SK-N-SH (cell line): ENCODE measurements at regions not wholly inside any gene's neighbourhood (a gene's known extent, or its start where the extent isn't known, plus 50 kb on each side); places are given as distances from the start of the nearest gene placed in this dataset.

Source experiments
- CTCF ChIA-PET: fragments of 300-600, 350-600 bp; formaldehyde crosslinking; extraction: SDS; loops from one replicate; lab custom pipeline; 2021; lab: Yijun Ruan, JAX
- POLR2A ChIA-PET: fragments of 350-600 bp; sonication (Branson Sonifier 250); formaldehyde crosslinking; extraction: SDS; loops from one replicate; lab custom pipeline; 2020; ENCODE audit warnings: antibody characterized with exemption, inconsistent platforms; lab: Yijun Ruan, JAX
- DNase-seq: peaks from one replicate; pipeline ENCODE4 v3.0.0; 2012
- H2AFZ ChIP-seq: fragments of 200-600 bp; sonication (generic); 2 replicates; pipeline ENCODE4 v1.8.1; 2016; ENCODE audit warnings: antibody characterized with exemption, mild to moderate bottlenecking, low read depth
- H3F3A ChIP-seq: fragments of 200-600 bp; sonication (generic); replicated peaks from 2 replicates; pipeline ENCODE3; 2016; ENCODE audit warnings: antibody characterized with exemption, mild to moderate bottlenecking; ENCODE audit not compliant: insufficient read depth
- H3K27ac ChIP-seq, 2 experiments: fragments of 200-500 bp in 1 of 2; fragments of 200-600 bp in 1 of 2; sonication (Bioruptor generic) in 1 of 2; sonication (generic), shearing (Covaris generic) in 1 of 2; 2 replicates each; pipeline versions ENCODE4 v1.5.1 to v1.6.1; 2014 to 2016; ENCODE audit warnings: low read depth in 2 of 2, inconsistent platforms in 1 of 2, low read length in 1 of 2, mild to moderate bottlenecking in 1 of 2, mixed read lengths in 1 of 2
- H3K27me3 ChIP-seq: fragments of 200-600 bp; sonication (generic), shearing (Covaris generic); 2 replicates; pipeline ENCODE4 v1.6.1; 2016; ENCODE audit warnings: mixed run types; ENCODE audit not compliant: insufficient read depth
- H3K36me3 ChIP-seq, 2 experiments: fragments of 200-500 bp in 1 of 2; fragments of 200-600 bp in 1 of 2; sonication (Bioruptor generic) in 1 of 2; sonication (generic) in 1 of 2; replicated peaks in 1 of 2; 2 replicates each; pipeline versions ENCODE3 to v1.5.1; 2014 to 2016; ENCODE audit warnings: low read length in 1 of 2, mild to moderate bottlenecking in 1 of 2; ENCODE audit not compliant: insufficient read depth in 2 of 2, control insufficient read depth in 1 of 2
- H3K4me1 ChIP-seq, 2 experiments: fragments of 200-500 bp in 1 of 2; fragments of 200-600 bp in 1 of 2; sonication (Bioruptor generic) in 1 of 2; sonication (generic), shearing (Covaris generic) in 1 of 2; 2 replicates each; pipeline versions ENCODE4 v1.5.1 to v1.6.1; 2014 to 2016; ENCODE audit warnings: low read depth in 1 of 2, low read length in 1 of 2, mixed run types in 1 of 2; ENCODE audit not compliant: insufficient read depth in 2 of 2, control insufficient read depth in 1 of 2
- H3K4me2 ChIP-seq: fragments of 200-600 bp; sonication (generic), shearing (Covaris generic); 2 replicates; pipeline ENCODE4 v1.6.1; 2017; ENCODE audit warnings: mixed run types
- H3K4me3 ChIP-seq, 2 experiments: fragments of 200-500 bp in 1 of 2; fragments of 200-600 bp in 1 of 2; sonication (Bioruptor generic) in 1 of 2; sonication (generic), shearing (Covaris generic) in 1 of 2; 2 replicates each; pipeline versions ENCODE4 v1.5.1 to v1.8.1; 2014 to 2016; ENCODE audit warnings: low read depth in 2 of 2, inconsistent platforms in 1 of 2, low read length in 1 of 2, mild to moderate bottlenecking in 1 of 2, mixed read lengths in 1 of 2, moderate library complexity in 1 of 2
- H3K79me2 ChIP-seq: fragments of 200-600 bp; sonication (generic); 2 replicates; pipeline ENCODE4 v1.8.1; 2017; ENCODE audit warnings: mild to moderate bottlenecking; ENCODE audit not compliant: insufficient read depth
- H3K9ac ChIP-seq: fragments of 200-600 bp; sonication (generic); 2 replicates; pipeline ENCODE4 v1.6.1; 2017; ENCODE audit warnings: mixed run types
- H3K9me2 ChIP-seq: fragments of 200-600 bp; sonication (generic); 2 replicates; pipeline ENCODE4 v1.6.1; 2017; ENCODE audit warnings: mixed run types
- H3K9me3 ChIP-seq: fragments of 200-600 bp; sonication (generic); 2 replicates; pipeline ENCODE4 v1.6.1; 2017; ENCODE audit warnings: mixed run types, mild to moderate bottlenecking, moderate library complexity
- H4K20me1 ChIP-seq: fragments of 200-600 bp; sonication (generic); 2 replicates; pipeline ENCODE4 v1.6.1; 2017; ENCODE audit warnings: mild to moderate bottlenecking, mixed run types; ENCODE audit not compliant: insufficient read depth
- ELF1 ChIP-seq: IDR thresholded peaks from 2 replicates; pipeline ENCODE4 v1.4.0; 2012
- FOSL2 ChIP-seq: IDR thresholded peaks from 2 replicates; pipeline ENCODE4 v1.4.0; 2012; ENCODE audit warnings: low read depth, mild to moderate bottlenecking, moderate library complexity, borderline replicate concordance
- FOXJ3 ChIP-seq: sonication (generic); formaldehyde crosslinking; IDR thresholded peaks from 2 replicates; pipeline ENCODE4 v1.5.1; 2020; ENCODE audit warnings: mild to moderate bottlenecking, missing genetic modification reagents
- GABPA ChIP-seq: IDR thresholded peaks from 2 replicates; pipeline ENCODE4 v1.4.0; 2012; ENCODE audit warnings: low read depth, mild to moderate bottlenecking
- GATA2 ChIP-seq: sonication (generic); formaldehyde crosslinking; IDR thresholded peaks from 2 replicates; pipeline ENCODE4 v1.5.0; 2020; ENCODE audit warnings: mild to moderate bottlenecking, missing genetic modification reagents
- MEF2A ChIP-seq: IDR thresholded peaks from 2 replicates; pipeline ENCODE4 v1.4.0; 2012; ENCODE audit warnings: low read depth, borderline replicate concordance
- NRF1 ChIP-seq: IDR thresholded peaks from 2 replicates; pipeline ENCODE4 v1.6.1; 2012; ENCODE audit warnings: low read depth, mild to moderate bottlenecking, low read length
- POLR2AphosphoS5 ChIP-seq: IDR thresholded peaks from 2 replicates; pipeline ENCODE4 v1.6.1; 2012; ENCODE audit warnings: low read depth, low read length
- RAD21 ChIP-seq: IDR thresholded peaks from 2 replicates; pipeline ENCODE4 v1.6.1; 2012; ENCODE audit warnings: mild to moderate bottlenecking, low read length
- RXRA ChIP-seq: IDR thresholded peaks from 2 replicates; pipeline ENCODE4 v1.4.0; 2012; ENCODE audit warnings: low read depth, mild to moderate bottlenecking, borderline replicate concordance
- TEAD4 ChIP-seq: IDR thresholded peaks from 2 replicates; pipeline ENCODE4 v1.4.0; 2012; ENCODE audit warnings: mild to moderate bottlenecking, borderline replicate concordance; ENCODE audit not compliant: insufficient read depth
- WGBS: methylation state at CpG from one replicate; pipeline ENCODE4 v1.1.6; 2017; ENCODE audit warnings: low lambda C conversion rate; 5-methylcytosine and 5-hydroxymethylcytosine counted together
- TF ChIP-seq, protein P1 (sequence below): IDR thresholded peaks from 2 replicates; pipeline ENCODE4; 2012
- TF ChIP-seq, protein P2 (sequence below): IDR thresholded peaks from 2 replicates; pipeline ENCODE4 v1.6.1; 2012; ENCODE audit warnings: mild to moderate bottlenecking, low read depth, low read length, moderate library complexity
- TF ChIP-seq, protein P3 (sequence below): fragments of 150-350 bp; IDR thresholded peaks from 2 replicates; pipeline ENCODE4 v1.6.1; 2016; ENCODE audit warnings: mild to moderate bottlenecking, low read depth, low read length

DNA sequence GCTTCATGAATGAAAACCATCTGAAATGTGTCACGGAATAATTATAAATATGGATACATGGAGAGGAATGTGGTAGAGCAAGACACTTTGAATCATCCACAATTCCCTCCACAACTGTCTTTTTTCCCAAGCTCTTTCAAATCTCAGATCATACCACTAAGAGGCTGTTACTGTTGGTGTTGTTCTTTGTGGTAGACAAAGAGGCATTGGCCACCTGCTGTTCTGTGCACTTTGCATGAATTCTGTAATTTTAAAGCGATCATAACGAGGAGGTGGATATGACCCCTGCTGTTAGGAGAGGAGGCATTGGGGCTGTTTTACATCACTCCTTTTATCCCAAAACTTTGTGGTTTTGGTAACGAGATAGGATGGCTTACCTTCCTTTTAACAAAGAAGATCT is 141.2 kb upstream of the KLF6 start:
- Histone ChIP-seq H3F3A (peaks cover 12% of the 10 kb centered on the region), H3K27ac (no peak overlapping the region), H3K4me1 (no peaks in the 10 kb centered on the region), H2AFZ (no peak overlapping the region), H3K79me2 (no peaks in the 10 kb centered on the region), H3K9ac (no peak overlapping the region), H3K4me3 (no peak overlapping the region), H3K4me2 (no peak overlapping the region)
- WGBS, result 94% methylated on average over 4 of the region's 4 CpGs
- TF ChIP-seq MEF2A, result no peak
- TF ChIP-seq GATA2 (CRISPR knock-in tag), result no peak
- TF ChIP-seq, protein P1, sequence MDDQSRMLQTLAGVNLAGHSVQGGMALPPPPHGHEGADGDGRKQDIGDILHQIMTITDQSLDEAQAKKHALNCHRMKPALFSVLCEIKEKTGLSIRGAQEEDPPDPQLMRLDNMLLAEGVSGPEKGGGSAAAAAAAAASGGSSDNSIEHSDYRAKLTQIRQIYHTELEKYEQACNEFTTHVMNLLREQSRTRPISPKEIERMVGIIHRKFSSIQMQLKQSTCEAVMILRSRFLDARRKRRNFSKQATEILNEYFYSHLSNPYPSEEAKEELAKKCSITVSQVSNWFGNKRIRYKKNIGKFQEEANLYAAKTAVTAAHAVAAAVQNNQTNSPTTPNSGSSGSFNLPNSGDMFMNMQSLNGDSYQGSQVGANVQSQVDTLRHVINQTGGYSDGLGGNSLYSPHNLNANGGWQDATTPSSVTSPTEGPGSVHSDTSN, result no peak
- TF ChIP-seq, protein P2, sequence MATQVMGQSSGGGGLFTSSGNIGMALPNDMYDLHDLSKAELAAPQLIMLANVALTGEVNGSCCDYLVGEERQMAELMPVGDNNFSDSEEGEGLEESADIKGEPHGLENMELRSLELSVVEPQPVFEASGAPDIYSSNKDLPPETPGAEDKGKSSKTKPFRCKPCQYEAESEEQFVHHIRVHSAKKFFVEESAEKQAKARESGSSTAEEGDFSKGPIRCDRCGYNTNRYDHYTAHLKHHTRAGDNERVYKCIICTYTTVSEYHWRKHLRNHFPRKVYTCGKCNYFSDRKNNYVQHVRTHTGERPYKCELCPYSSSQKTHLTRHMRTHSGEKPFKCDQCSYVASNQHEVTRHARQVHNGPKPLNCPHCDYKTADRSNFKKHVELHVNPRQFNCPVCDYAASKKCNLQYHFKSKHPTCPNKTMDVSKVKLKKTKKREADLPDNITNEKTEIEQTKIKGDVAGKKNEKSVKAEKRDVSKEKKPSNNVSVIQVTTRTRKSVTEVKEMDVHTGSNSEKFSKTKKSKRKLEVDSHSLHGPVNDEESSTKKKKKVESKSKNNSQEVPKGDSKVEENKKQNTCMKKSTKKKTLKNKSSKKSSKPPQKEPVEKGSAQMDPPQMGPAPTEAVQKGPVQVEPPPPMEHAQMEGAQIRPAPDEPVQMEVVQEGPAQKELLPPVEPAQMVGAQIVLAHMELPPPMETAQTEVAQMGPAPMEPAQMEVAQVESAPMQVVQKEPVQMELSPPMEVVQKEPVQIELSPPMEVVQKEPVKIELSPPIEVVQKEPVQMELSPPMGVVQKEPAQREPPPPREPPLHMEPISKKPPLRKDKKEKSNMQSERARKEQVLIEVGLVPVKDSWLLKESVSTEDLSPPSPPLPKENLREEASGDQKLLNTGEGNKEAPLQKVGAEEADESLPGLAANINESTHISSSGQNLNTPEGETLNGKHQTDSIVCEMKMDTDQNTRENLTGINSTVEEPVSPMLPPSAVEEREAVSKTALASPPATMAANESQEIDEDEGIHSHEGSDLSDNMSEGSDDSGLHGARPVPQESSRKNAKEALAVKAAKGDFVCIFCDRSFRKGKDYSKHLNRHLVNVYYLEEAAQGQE, result no peak
- no peak for TF ChIP-seq RAD21
- no peak for TF ChIP-seq TEAD4
- TF ChIP-seq GABPA, result no peak
- TF ChIP-seq FOSL2, result no peak
- no peak for TF ChIP-seq RXRA
- no peak for TF ChIP-seq NRF1
- no peak for TF ChIP-seq ELF1
- TF ChIP-seq FOXJ3 (CRISPR knock-in tag), result no peak
- TF ChIP-seq POLR2AphosphoS5, result no peak
- TF ChIP-seq, protein P3, sequence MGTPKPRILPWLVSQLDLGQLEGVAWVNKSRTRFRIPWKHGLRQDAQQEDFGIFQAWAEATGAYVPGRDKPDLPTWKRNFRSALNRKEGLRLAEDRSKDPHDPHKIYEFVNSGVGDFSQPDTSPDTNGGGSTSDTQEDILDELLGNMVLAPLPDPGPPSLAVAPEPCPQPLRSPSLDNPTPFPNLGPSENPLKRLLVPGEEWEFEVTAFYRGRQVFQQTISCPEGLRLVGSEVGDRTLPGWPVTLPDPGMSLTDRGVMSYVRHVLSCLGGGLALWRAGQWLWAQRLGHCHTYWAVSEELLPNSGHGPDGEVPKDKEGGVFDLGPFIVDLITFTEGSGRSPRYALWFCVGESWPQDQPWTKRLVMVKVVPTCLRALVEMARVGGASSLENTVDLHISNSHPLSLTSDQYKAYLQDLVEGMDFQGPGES, result no peak
- TF ChIP-seq, all 33 proteins: peak for 0
- Histone ChIP-seq H3K9me3 (no peaks in the 10 kb centered on the region), H3K9me2 (no peaks in the 10 kb centered on the region), H3K36me3 (no peaks in the 10 kb centered on the region), H4K20me1 (no peaks in the 10 kb centered on the region), H3K27me3 (no peaks in the 10 kb centered on the region)
- CTCF ChIA-PET, result no interaction called here
- POLR2A ChIA-PET, result no interaction called here
- no peak for DNase-seq
